ENCODE measurements at regions not wholly inside any gene's neighbourhood (a gene's known extent, or its start where the extent isn't known, plus 50 kb on each side); places are given as distances from the start of the nearest gene placed in this dataset.
"Not testable (repeated sequence)": the region's sequence is repeated elsewhere in the genome, so short reads cannot be mapped to it uniquely, and the experiment has no call there.

- TF ChIP-seq, protein P1, sequence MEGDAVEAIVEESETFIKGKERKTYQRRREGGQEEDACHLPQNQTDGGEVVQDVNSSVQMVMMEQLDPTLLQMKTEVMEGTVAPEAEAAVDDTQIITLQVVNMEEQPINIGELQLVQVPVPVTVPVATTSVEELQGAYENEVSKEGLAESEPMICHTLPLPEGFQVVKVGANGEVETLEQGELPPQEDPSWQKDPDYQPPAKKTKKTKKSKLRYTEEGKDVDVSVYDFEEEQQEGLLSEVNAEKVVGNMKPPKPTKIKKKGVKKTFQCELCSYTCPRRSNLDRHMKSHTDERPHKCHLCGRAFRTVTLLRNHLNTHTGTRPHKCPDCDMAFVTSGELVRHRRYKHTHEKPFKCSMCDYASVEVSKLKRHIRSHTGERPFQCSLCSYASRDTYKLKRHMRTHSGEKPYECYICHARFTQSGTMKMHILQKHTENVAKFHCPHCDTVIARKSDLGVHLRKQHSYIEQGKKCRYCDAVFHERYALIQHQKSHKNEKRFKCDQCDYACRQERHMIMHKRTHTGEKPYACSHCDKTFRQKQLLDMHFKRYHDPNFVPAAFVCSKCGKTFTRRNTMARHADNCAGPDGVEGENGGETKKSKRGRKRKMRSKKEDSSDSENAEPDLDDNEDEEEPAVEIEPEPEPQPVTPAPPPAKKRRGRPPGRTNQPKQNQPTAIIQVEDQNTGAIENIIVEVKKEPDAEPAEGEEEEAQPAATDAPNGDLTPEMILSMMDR (conservative IDR thresholded peaks at IDR 0.05; ENCODE audit: low read depth, low read length), result no peak
Observed at GRCh38 chr12:73220951-73221350, 948.8 kb downstream of the TRHDE start.

GRCh38 chr12:73221398-73221797 is 949.2 kb downstream of the TRHDE start:
- no peak for DNase-seq (ENCODE audit: low read depth)
- no peak overlapping the region for H3K4me3 ChIP-seq (ENCODE audit: low read length)
- TF ChIP-seq, protein P1 (conservative IDR thresholded peaks at IDR 0.05; ENCODE audit: low read depth, low read length), result no peak

More at GRCh38 chr12:73220951-73221350, 948.8 kb downstream of the TRHDE start:
- DNase-seq (ENCODE audit: low read depth), result no peak
- H3K4me3 ChIP-seq (ENCODE audit: low read length), result no peak overlapping the region

DNA sequence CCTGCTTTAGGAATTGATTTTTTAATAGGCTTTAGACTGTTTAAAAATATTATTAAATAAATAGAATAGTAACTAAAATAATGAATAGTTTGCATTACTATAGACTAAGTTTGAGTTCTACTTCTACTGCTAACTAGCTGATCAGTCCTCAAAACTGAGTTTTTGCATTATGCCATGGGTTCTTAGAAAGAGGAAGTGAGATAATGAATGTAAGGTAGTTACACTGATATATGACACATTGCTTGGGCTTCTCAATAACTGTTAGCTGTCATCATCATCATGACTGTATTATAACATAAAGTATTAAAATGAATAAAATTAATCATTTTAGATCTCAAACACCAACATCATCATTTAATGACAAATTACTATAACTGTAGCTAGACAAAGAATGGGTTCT is 949.7 kb downstream of the TRHDE start:
- TF ChIP-seq, protein P1 (conservative IDR thresholded peaks at IDR 0.05; ENCODE audit: low read depth, low read length), result no peak
- no peak overlapping the region for H3K4me3 ChIP-seq (ENCODE audit: low read length)
- DNase-seq (ENCODE audit: low read depth), result no peak

GRCh38 chr12:73225371-73225937 is 953.3 kb downstream of the TRHDE start:
- H3K4me3 ChIP-seq (ENCODE audit: low read length), result no peak overlapping the region
- TF ChIP-seq, protein P1 (conservative IDR thresholded peaks at IDR 0.05; ENCODE audit: low read depth, low read length), result no peak
- no peak for DNase-seq (ENCODE audit: low read depth)

GRCh38 chr12:73225941-73226340 is 953.8 kb downstream of the TRHDE start:
- DNase-seq (ENCODE audit: low read depth), result no peak
- no peak overlapping the region for H3K4me3 ChIP-seq (ENCODE audit: low read length)
- TF ChIP-seq, protein P1 (conservative IDR thresholded peaks at IDR 0.05; ENCODE audit: low read depth, low read length), result no peak

- TF ChIP-seq, protein P1 (conservative IDR thresholded peaks at IDR 0.05; ENCODE audit: low read depth, low read length), result no peak
- no peak overlapping the region for H3K4me3 ChIP-seq (ENCODE audit: low read length)
- DNase-seq (ENCODE audit: low read depth), result no peak
Observed at GRCh38 chr12:73226593-73226992, 954.4 kb downstream of the TRHDE start.

GRCh38 chr12:73228828-73229227 is 956.7 kb downstream of the TRHDE start:
- H3K4me3 ChIP-seq (ENCODE audit: low read length); DNase-seq (ENCODE audit: low read depth): not testable (repeated sequence)

Data from retinal pigment epithelial cell (primary cell).